Esophagus squamous epithelium (tissue), 5 donors: ENCODE measurements at regions not wholly inside any gene's neighbourhood (a gene's known extent, or its start where the extent isn't known, plus 50 kb on each side); places are given as distances from the start of the nearest gene placed in this dataset.

Experiments
- DNase-seq: peaks from one replicate; lab custom pipeline; 2025; lab: John Stamatoyannopoulos, UW
- H3K27ac ChIP-seq, 4 donors: fragments of 200-600 bp; sonication (generic); one replicate each; pipeline ENCODE4 v1.5.1; 2016 to 2019; ENCODE audit warnings: mild to moderate bottlenecking in 1 of 4
- H3K27me3 ChIP-seq, 4 donors: fragments of 200-600 bp; sonication (generic); 1 replicate in 3 of 4; 2 replicates in 1 of 4; pipeline versions ENCODE4 v1.5.1 to v1.6.0; 2017 to 2021; ENCODE audit warnings: antibody characterized with exemption in 1 of 4
- H3K36me3 ChIP-seq, 3 donors: fragments of 200-600 bp; sonication (generic); one replicate each; pipeline ENCODE4 v1.5.1; 2016 to 2019
- H3K4me1 ChIP-seq, 3 donors: fragments of 200-600 bp; sonication (generic); one replicate each; pipeline ENCODE4 v1.5.1; 2017 to 2019
- H3K4me3 ChIP-seq, 4 donors: fragments of 200-600 bp; sonication (generic); 1 replicate in 3 of 4; 2 replicates in 1 of 4; pipeline ENCODE4 v1.5.1; 2016 to 2019; ENCODE audit warnings: mild to moderate bottlenecking in 2 of 4, moderate library complexity in 1 of 4
- H3K9me3 ChIP-seq, 3 donors: fragments of 200-600 bp; sonication (generic); one replicate each; pipeline ENCODE4 v1.5.1; 2016 to 2019
- CTCF ChIP-seq, 6 experiments: fragments of 450-650 bp in 4 of 6; fragments of 200-600 bp in 2 of 6; sonication (generic) in 2 of 6; IDR thresholded peaks; one replicate each; pipeline ENCODE4 v1.5.1; 2016 to 2019; ENCODE audit warnings: antibody characterized with exemption in 6 of 6, mild to moderate bottlenecking in 4 of 6, moderate library complexity in 4 of 6
- POLR2A ChIP-seq, 4 donors: fragments of 450-650 bp; IDR thresholded peaks; one replicate each; pipeline ENCODE4 v1.6.1; 2017; ENCODE audit warnings: antibody characterized with exemption in 4 of 4, mild to moderate bottlenecking in 4 of 4, moderate library complexity in 3 of 4
- WGBS, 2 donors: methylation state at CpG; one replicate each; pipeline ENCODE4 v1.1.5; 2018; 5-methylcytosine and 5-hydroxymethylcytosine counted together
- intact Hi-C: fragments of 100-400 bp; cut with DNase I; formaldehyde crosslinking; loops from one replicate; pipeline ENCODE4 v1.15.0; 2022
- donor health status: DM: yes; HTN: yes; CAD: no.

GRCh38 chr2:216553482-216554240, 55.0 kb downstream of the RPL37A start:
- 90 to 94% methylated on average over 11 to 12 of the region's 12 CpGs for WGBS, 2 donors
- H3K27me3 ChIP-seq: no peaks in the 10 kb centered on the region
- intact Hi-C loops: no loop called here
- no peak for DNase-seq
- H3K9me3 ChIP-seq: no peaks in the 10 kb centered on the region
- peaks cover 0 to 57% (median 28%) of the 10 kb centered on the region in 3 donors for H3K4me1 ChIP-seq
- no peak for TF ChIP-seq CTCF (IDR thresholded peaks at IDR 0.05)
- no peak for TF ChIP-seq POLR2A (IDR thresholded peaks at IDR 0.05)
- no peaks in the 10 kb centered on the region for H3K36me3 ChIP-seq
- H3K4me3 ChIP-seq: no peak overlapping the region
- peak overlapping the region in 1 of 4 donors; percentile 67 for H3K27ac ChIP-seq

GRCh38 chr2:216554286-216554685, 55.6 kb downstream of the RPL37A start:
- Histone ChIP-seq H3K9me3 (no peaks in the 10 kb centered on the region), H3K4me3 (no peak overlapping the region), H3K27ac (no peak overlapping the region), H3K4me1 (peaks cover 0 to 51% (median 28%) of the 10 kb centered on the region in 3 donors), H3K27me3 (no peaks in the 10 kb centered on the region), H3K36me3 (no peaks in the 10 kb centered on the region)
- intact Hi-C loops: no loop called here
- DNase-seq: no peak
- TF ChIP-seq CTCF (IDR thresholded peaks at IDR 0.05) (no peak), POLR2A (IDR thresholded peaks at IDR 0.05) (no peak)
- 86 to 88% methylated on average over 1 to 3 of the region's 3 CpGs for WGBS, 2 donors

- Histone ChIP-seq H3K36me3 (no peaks in the 10 kb centered on the region), H3K9me3 (no peaks in the 10 kb centered on the region), H3K27ac (peak overlapping the region in 1 of 4 donors; percentile 41), H3K4me3 (no peak overlapping the region), H3K4me1 (peaks cover 0 to 46% (median 28%) of the 10 kb centered on the region in 3 donors), H3K27me3 (no peaks in the 10 kb centered on the region)
- no peak for TF ChIP-seq POLR2A (IDR thresholded peaks at IDR 0.05)
- no peak for TF ChIP-seq CTCF (IDR thresholded peaks at IDR 0.05)
- no peak for DNase-seq
- intact Hi-C loops: no loop called here
- WGBS, 2 donors: 33% methylated on average over 1 of the region's 1 CpG; no CpG with 5 or more reads in 1 of the 2 donors
Observed at GRCh38 chr2:216554755-216555154, 56.1 kb downstream of the RPL37A start.

- Histone ChIP-seq H3K27ac (peak overlapping the region in 1 of 4 donors; percentile 41), H3K4me1 (peaks cover 0 to 41% (median 28%) of the 10 kb centered on the region in 3 donors), H3K9me3 (no peaks in the 10 kb centered on the region), H3K4me3 (no peak overlapping the region), H3K27me3 (no peaks in the 10 kb centered on the region), H3K36me3 (no peaks in the 10 kb centered on the region)
- TF ChIP-seq CTCF (IDR thresholded peaks at IDR 0.05) (no peak), POLR2A (IDR thresholded peaks at IDR 0.05) (no peak)
- no peak for DNase-seq
- intact Hi-C loops: no loop called here
- WGBS, 2 donors: 33% methylated on average over 4 of the region's 6 CpGs; no CpG with 5 or more reads in 1 of the 2 donors
Observed at GRCh38 chr2:216555274-216555673, 56.6 kb downstream of the RPL37A start.

GRCh38 chr2:216556202-216556601, 57.6 kb downstream of the RPL37A start:
- TF ChIP-seq POLR2A (IDR thresholded peaks at IDR 0.05) (no peak), CTCF (IDR thresholded peaks at IDR 0.05) (no peak)
- DNase-seq: no peak
- WGBS, 2 donors: 73 to 86% methylated on average over 2 of the region's 2 CpGs
- no peak overlapping the region for H3K27ac ChIP-seq
- intact Hi-C loops: no loop called here
- H3K27me3 ChIP-seq: no peaks in the 10 kb centered on the region
- H3K9me3 ChIP-seq: no peaks in the 10 kb centered on the region
- H3K36me3 ChIP-seq: no peaks in the 10 kb centered on the region
- H3K4me1 ChIP-seq: peaks cover 0 to 40% (median 34%) of the 10 kb centered on the region in 3 donors
- no peak overlapping the region for H3K4me3 ChIP-seq
